Progenitor cell of endocrine pancreas (in vitro differentiated cells): ENCODE measurements at regions not wholly inside any gene's neighbourhood (a gene's known extent, or its start where the extent isn't known, plus 50 kb on each side); places are given as distances from the start of the nearest gene placed in this dataset.

ENCODE experiments used
- DNase-seq: peaks from one replicate; pipeline ENCODE4 v3.0.0; 2021; ENCODE audit warnings: low spot score; ENCODE audit not compliant: unreplicated experiment
- H3K27ac Mint-ChIP-seq: 2 replicates; pipeline ENCODE4 v1.8.0; 2021; ENCODE audit warnings: mild to moderate bottlenecking, moderate library complexity, mixed read lengths
- H3K27me3 Mint-ChIP-seq: 2 replicates; pipeline ENCODE4 v1.8.0; 2021; ENCODE audit warnings: mixed read lengths
- H3K36me3 Mint-ChIP-seq: 2 replicates; pipeline ENCODE4 v1.8.0; 2022; ENCODE audit warnings: mixed read lengths; ENCODE audit not compliant: insufficient read depth
- H3K4me1 Mint-ChIP-seq: 2 replicates; pipeline ENCODE4 v1.8.0; 2021; ENCODE audit warnings: low read depth, mixed read lengths
- H3K4me3 Mint-ChIP-seq: 2 replicates; pipeline ENCODE4 v1.8.0; 2021; ENCODE audit warnings: low read depth, mild to moderate bottlenecking, moderate library complexity, mixed read lengths
- H3K9me3 Mint-ChIP-seq: 2 replicates; pipeline ENCODE4 v1.8.0; 2021; ENCODE audit warnings: low read depth, mixed read lengths
- TF ChIP-seq, protein P1 (sequence below): fragments of 200-600 bp; sonication (generic); IDR thresholded peaks from one replicate; pipeline ENCODE4 v1.5.0; 2021; ENCODE audit warnings: antibody characterized with exemption, mild to moderate bottlenecking; ENCODE audit not compliant: unreplicated experiment

DNA sequence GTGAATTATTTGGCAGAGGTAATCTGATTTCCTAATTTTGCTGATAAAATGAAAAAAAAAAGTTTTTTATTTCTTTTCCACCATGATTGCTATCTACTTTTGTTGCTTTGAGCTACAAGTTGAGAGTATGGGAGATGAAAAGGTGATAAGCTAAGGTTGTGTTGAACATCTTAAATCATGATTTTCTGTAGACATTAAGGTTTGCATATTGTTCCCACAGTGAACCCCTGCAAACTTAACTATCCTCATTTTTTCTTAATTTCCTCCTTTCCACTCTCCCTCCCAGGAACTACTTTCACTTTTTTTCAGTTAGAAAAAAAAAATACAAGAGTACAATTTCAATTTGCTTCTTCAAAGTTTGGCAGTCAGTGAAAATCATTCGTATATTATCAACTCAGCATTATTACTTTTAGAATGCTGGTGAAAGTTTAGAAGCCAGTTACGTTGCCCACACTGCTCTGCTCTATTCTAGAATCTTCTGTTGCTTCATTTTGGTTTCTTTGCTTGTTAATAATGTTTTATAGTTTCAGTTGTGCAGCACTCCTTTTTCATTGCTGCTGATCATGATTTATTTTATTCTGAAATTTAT lies 673.8 kb upstream of the CITED2 start:
- Mint-ChIP-seq H3K4me1 (peaks cover 4% of the 10 kb centered on the region), H3K36me3 (no peaks in the 10 kb centered on the region), H3K9me3 (no peaks in the 10 kb centered on the region), H3K27me3 (no peaks in the 10 kb centered on the region), H3K4me3 (no peak overlapping the region), H3K27ac (no peak overlapping the region)
- DNase-seq = no peak
- TF ChIP-seq, protein P1, sequence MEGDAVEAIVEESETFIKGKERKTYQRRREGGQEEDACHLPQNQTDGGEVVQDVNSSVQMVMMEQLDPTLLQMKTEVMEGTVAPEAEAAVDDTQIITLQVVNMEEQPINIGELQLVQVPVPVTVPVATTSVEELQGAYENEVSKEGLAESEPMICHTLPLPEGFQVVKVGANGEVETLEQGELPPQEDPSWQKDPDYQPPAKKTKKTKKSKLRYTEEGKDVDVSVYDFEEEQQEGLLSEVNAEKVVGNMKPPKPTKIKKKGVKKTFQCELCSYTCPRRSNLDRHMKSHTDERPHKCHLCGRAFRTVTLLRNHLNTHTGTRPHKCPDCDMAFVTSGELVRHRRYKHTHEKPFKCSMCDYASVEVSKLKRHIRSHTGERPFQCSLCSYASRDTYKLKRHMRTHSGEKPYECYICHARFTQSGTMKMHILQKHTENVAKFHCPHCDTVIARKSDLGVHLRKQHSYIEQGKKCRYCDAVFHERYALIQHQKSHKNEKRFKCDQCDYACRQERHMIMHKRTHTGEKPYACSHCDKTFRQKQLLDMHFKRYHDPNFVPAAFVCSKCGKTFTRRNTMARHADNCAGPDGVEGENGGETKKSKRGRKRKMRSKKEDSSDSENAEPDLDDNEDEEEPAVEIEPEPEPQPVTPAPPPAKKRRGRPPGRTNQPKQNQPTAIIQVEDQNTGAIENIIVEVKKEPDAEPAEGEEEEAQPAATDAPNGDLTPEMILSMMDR = no peak

DNA sequence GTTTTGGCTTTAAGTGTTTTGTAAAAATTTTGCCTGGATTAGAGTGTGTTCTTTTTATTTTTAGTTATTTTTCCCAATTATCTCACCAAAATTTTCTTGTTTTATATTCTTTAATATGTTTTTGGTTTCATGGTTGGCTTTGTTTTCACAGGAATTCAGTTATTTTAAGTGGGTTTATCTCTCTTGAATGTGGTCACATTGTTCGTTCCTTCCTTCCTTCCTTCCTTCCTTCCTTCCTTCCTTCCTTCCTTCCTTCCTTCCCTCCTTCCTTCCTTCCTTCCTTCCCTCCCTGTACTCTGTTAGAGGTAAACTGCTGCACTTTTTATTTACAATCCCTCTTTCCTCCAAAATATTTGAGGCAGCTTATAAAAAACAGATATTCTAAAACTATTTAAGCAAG lies 672.9 kb upstream of the CITED2 start:
- H3K9me3 Mint-ChIP-seq = no peaks in the 10 kb centered on the region
- H3K4me3 Mint-ChIP-seq = no peak overlapping the region
- H3K27ac Mint-ChIP-seq = no peak overlapping the region
- no peaks in the 10 kb centered on the region for H3K36me3 Mint-ChIP-seq
- TF ChIP-seq, protein P1 = no peak
- H3K27me3 Mint-ChIP-seq = no peaks in the 10 kb centered on the region
- H3K4me1 Mint-ChIP-seq = peaks cover 4% of the 10 kb centered on the region
- DNase-seq = no peak

DNA sequence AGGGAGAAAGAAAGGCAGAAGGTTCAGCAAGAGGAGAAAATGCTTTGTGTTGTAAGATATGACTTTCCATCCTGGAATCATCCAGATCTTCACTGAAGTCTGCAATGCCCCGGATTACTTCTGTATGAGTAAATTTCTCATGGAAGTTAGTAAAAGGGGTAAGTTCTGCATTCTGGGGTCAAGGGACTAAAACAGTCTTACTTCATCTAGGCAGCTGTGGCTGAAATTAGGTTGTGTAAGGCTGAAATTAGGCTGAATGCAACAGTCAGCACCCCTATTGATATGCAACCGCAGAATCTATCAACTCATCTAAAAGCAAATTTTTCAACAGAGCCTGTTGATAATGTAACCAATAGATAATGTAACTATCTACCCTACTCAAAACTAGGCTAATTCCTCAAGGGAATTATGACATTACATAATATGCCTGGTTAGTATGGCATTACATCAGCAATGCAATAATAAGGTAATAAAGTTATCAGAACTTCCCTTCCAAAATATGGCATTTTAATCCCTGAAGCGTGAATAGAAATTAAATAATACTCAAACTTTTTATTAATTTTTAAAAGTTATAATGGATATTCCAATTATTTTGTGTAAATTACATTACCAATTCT lies 671.7 kb upstream of the CITED2 start:
- DNase-seq = no peak
- Mint-ChIP-seq H3K9me3 (no peaks in the 10 kb centered on the region), H3K4me3 (no peak overlapping the region), H3K36me3 (no peaks in the 10 kb centered on the region), H3K4me1 (peaks cover 4% of the 10 kb centered on the region), H3K27ac (no peak overlapping the region), H3K27me3 (no peaks in the 10 kb centered on the region)
- TF ChIP-seq, protein P1 = no peak

DNA sequence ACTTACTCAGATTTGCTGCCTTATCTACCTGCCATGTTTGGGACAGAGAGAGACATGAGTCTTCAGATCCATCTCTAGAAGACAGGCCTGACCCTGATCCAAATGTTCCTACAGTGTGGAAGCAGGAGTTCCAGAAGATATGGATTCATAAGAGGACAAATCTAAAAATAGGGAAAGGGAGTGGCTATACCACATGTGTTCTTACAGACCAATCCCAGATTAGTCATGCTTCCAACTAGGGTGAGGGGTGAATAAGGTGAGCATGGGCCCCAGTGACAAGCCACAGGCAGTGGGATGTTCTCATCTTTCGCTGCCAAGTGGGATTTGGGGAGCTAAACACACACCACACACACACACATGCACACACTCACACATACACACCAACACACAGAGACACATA lies 670.7 kb upstream of the CITED2 start:
- H3K27me3 Mint-ChIP-seq = no peaks in the 10 kb centered on the region
- peaks cover 4% of the 10 kb centered on the region for H3K4me1 Mint-ChIP-seq
- no peaks in the 10 kb centered on the region for H3K9me3 Mint-ChIP-seq
- H3K36me3 Mint-ChIP-seq = no peaks in the 10 kb centered on the region
- no peak for DNase-seq
- no peak overlapping the region for H3K27ac Mint-ChIP-seq
- no peak overlapping the region for H3K4me3 Mint-ChIP-seq
- TF ChIP-seq, protein P1 = no peak

DNA sequence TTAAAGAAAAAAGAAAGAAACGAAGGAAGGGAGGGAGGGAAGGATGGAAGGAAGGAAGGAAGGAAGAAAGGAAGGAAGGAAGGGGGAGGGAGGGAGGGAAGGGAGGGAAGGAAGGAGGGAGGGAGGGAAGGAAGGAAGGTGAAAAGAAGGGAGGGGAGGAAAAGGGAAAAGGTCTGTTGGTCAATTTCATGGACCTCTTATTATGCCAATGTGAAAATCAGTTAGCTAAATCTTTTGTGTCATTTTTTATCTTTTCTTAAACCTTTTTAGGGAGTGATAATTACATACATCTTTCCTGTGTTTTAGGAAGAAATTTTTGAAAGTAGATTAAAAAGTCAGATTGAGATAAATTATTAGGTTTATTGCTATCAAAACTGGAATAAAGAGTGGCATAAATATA lies 670.2 kb upstream of the CITED2 start:
- Mint-ChIP-seq H3K9me3 (no peaks in the 10 kb centered on the region), H3K36me3 (no peaks in the 10 kb centered on the region), H3K27me3 (no peaks in the 10 kb centered on the region), H3K4me1 (peaks cover 3% of the 10 kb centered on the region), H3K27ac (no peak overlapping the region), H3K4me3 (no peak overlapping the region)
- TF ChIP-seq, protein P1 = no peak
- no peak for DNase-seq
